PC-9 (cell line): ENCODE measurements at regions not wholly inside any gene's neighbourhood (a gene's known extent, or its start where the extent isn't known, plus 50 kb on each side); places are given as distances from the start of the nearest gene placed in this dataset.

Source experiments
- EZH2 ChIP-seq: fragments of 200-600 bp; sonication (generic); IDR thresholded peaks from 2 replicates; pipeline ENCODE4 v1.8.0; 2017; ENCODE audit warnings: antibody characterized with exemption, low read depth
- TF ChIP-seq, protein P1 (sequence below): fragments of 200-600 bp; sonication (generic); conservative IDR thresholded peaks from 2 replicates; pipeline ENCODE4 v1.6.1; 2017; ENCODE audit warnings: mixed run types, antibody characterized with exemption, mild to moderate bottlenecking, moderate library complexity

DNA sequence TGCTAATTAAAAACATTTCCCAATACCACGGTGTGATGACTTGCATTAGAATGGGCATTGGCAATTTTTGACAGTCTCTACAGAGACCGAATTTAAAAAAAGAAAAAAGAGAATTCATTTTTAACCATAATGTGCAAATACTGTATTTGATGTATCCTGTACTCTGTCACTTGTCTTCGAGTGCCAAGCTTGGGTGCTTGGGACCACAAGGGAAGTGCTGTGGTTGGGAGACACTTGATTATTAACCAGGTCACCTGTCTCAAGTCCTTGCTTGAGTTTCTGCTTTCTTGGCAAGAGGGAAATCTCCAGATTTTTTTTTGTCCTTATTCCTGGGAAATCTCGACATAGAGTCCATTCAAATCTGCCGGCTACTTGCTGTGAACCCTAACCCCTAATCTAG lies 209.0 kb downstream of the MC4R start:
- TF ChIP-seq, protein P1, sequence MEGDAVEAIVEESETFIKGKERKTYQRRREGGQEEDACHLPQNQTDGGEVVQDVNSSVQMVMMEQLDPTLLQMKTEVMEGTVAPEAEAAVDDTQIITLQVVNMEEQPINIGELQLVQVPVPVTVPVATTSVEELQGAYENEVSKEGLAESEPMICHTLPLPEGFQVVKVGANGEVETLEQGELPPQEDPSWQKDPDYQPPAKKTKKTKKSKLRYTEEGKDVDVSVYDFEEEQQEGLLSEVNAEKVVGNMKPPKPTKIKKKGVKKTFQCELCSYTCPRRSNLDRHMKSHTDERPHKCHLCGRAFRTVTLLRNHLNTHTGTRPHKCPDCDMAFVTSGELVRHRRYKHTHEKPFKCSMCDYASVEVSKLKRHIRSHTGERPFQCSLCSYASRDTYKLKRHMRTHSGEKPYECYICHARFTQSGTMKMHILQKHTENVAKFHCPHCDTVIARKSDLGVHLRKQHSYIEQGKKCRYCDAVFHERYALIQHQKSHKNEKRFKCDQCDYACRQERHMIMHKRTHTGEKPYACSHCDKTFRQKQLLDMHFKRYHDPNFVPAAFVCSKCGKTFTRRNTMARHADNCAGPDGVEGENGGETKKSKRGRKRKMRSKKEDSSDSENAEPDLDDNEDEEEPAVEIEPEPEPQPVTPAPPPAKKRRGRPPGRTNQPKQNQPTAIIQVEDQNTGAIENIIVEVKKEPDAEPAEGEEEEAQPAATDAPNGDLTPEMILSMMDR = no peak
- no peak for TF ChIP-seq EZH2
